Type B pancreatic cell (in vitro differentiated cells): ENCODE measurements at regions not wholly inside any gene's neighbourhood (a gene's known extent, or its start where the extent isn't known, plus 50 kb on each side); places are given as distances from the start of the nearest gene placed in this dataset.

Experiments
- DNase-seq: peaks from one replicate; pipeline ENCODE4 v3.0.0; 2021; ENCODE audit warnings: mixed read lengths; ENCODE audit not compliant: unreplicated experiment; ENCODE audit errors: extremely low spot score
- H3K27ac Mint-ChIP-seq: 2 replicates; pipeline ENCODE4 v1.8.0; 2021; ENCODE audit warnings: mild to moderate bottlenecking, mixed read lengths
- H3K27me3 Mint-ChIP-seq: 2 replicates; pipeline ENCODE4 v1.8.0; 2021; ENCODE audit warnings: mixed read lengths
- H3K36me3 Mint-ChIP-seq: 2 replicates; pipeline ENCODE4 v1.8.0; 2021; ENCODE audit warnings: mixed read lengths
- H3K4me1 Mint-ChIP-seq: one replicate; pipeline ENCODE4 v1.8.0; 2021; ENCODE audit warnings: mixed read lengths; ENCODE audit not compliant: unreplicated experiment
- H3K4me3 Mint-ChIP-seq: 2 replicates; pipeline ENCODE4 v1.8.0; 2021; ENCODE audit warnings: mild to moderate bottlenecking, mixed read lengths
- H3K9me3 Mint-ChIP-seq: 2 replicates; pipeline ENCODE4 v1.8.0; 2021; ENCODE audit warnings: mixed read lengths
- TF ChIP-seq, protein P1 (sequence below): fragments of 200-600 bp; sonication (generic); conservative IDR thresholded peaks from 2 replicates; pipeline ENCODE4 v1.5.0; 2021; ENCODE audit warnings: antibody characterized with exemption, mild to moderate bottlenecking

DNA sequence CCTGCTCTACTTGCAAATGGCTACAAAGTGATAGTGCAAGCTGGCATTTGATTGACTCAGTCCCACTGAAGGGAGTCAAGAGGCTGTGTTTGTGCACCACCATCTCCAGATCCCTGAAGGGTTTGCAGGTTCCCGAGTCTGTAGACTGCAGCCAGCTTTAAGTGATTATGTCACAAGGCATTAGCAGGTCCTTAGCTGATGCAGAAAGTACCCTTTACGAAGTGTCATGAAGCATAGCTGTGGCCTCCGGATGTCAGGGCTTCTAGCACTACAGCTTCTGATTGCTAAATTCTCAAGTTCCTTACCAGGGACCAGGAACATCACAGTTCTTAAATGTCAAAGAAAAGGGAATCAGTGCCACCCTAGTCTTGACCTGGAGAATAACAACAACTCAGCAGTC, 311.3 kb upstream of the TRPC7 start:
- no peaks in the 10 kb centered on the region for H3K4me1 Mint-ChIP-seq
- H3K36me3 Mint-ChIP-seq: no peaks in the 10 kb centered on the region
- TF ChIP-seq, protein P1, sequence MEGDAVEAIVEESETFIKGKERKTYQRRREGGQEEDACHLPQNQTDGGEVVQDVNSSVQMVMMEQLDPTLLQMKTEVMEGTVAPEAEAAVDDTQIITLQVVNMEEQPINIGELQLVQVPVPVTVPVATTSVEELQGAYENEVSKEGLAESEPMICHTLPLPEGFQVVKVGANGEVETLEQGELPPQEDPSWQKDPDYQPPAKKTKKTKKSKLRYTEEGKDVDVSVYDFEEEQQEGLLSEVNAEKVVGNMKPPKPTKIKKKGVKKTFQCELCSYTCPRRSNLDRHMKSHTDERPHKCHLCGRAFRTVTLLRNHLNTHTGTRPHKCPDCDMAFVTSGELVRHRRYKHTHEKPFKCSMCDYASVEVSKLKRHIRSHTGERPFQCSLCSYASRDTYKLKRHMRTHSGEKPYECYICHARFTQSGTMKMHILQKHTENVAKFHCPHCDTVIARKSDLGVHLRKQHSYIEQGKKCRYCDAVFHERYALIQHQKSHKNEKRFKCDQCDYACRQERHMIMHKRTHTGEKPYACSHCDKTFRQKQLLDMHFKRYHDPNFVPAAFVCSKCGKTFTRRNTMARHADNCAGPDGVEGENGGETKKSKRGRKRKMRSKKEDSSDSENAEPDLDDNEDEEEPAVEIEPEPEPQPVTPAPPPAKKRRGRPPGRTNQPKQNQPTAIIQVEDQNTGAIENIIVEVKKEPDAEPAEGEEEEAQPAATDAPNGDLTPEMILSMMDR: no peak
- no peaks in the 10 kb centered on the region for H3K27me3 Mint-ChIP-seq
- H3K27ac Mint-ChIP-seq: no peak overlapping the region
- no peak for DNase-seq
- H3K9me3 Mint-ChIP-seq: no peaks in the 10 kb centered on the region
- H3K4me3 Mint-ChIP-seq: no peak overlapping the region

DNA sequence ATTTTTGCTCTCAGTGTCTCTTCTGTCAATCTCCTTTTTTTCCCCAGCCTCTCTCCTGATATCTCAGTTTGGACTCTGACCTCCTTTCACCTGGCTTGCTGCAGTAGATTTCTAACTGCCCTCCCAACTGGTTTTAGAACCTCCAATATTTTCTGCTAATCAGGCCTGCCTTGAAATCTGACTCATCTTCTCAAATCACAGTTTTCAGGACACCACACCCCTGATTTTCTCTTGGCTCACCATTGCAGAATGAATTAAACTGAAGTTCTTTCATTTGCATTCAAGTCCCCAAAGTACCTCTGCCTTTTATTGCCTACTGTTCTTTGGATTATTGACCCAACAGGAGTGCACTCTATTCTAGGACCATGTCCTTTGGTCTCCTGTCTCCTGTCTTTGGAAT, 310.4 kb upstream of the TRPC7 start:
- TF ChIP-seq, protein P1: no peak
- DNase-seq: no peak
- Mint-ChIP-seq H3K4me1 (no peaks in the 10 kb centered on the region), H3K4me3 (no peak overlapping the region), H3K36me3 (no peaks in the 10 kb centered on the region), H3K27ac (no peak overlapping the region), H3K27me3 (no peaks in the 10 kb centered on the region), H3K9me3 (no peaks in the 10 kb centered on the region)

GRCh38 chr5:136674178-136674577, 308.8 kb upstream of the TRPC7 start:
- no peak for DNase-seq
- H3K36me3 Mint-ChIP-seq: no peaks in the 10 kb centered on the region
- H3K4me3 Mint-ChIP-seq: no peak overlapping the region
- no peaks in the 10 kb centered on the region for H3K27me3 Mint-ChIP-seq
- TF ChIP-seq, protein P1: no peak
- no peak overlapping the region for H3K27ac Mint-ChIP-seq
- no peaks in the 10 kb centered on the region for H3K4me1 Mint-ChIP-seq
- H3K9me3 Mint-ChIP-seq: no peaks in the 10 kb centered on the region

- Mint-ChIP-seq H3K27ac (no peak overlapping the region), H3K4me3 (no peak overlapping the region), H3K36me3 (no peaks in the 10 kb centered on the region), H3K9me3 (no peaks in the 10 kb centered on the region), H3K4me1 (no peaks in the 10 kb centered on the region), H3K27me3 (peaks cover 5% of the 10 kb centered on the region)
- TF ChIP-seq, protein P1: no peak
- no peak for DNase-seq
These were observed 302.4 kb upstream of the TRPC7 start for GRCh38 chr5:136667789-136668188.

DNA sequence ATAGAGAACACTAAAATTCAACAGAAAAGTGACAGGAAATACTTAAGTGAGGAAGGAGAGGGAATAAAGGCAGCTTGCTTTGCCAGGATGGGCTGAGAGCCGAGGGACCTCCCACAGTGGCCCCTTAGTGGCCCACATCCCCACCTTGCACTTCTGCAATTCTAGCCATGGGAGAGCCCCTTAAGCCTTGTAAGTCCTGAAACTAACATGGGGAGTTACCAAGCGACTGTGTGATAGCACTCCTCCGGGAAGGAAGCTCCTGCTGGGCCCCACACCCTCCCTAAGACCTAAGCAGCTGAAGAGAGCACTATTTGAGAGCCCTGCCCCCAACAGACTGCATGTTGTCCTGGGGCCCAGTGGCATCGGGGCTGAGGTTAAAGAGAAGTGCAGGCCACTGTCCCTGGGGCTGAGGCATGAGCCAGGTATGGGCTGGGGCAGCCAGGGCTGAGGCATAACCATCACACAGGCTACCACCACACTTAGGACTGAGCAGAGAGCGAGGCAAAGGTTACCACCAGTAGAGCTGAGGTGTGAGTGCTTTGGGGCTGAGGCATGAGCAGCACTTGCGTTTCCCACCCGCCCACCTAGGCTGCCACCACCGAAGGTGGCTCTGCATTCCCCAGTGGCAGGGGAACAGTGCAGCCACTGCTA, 301.8 kb upstream of the TRPC7 start:
- H3K27ac Mint-ChIP-seq: no peak overlapping the region
- no peaks in the 10 kb centered on the region for H3K36me3 Mint-ChIP-seq
- no peaks in the 10 kb centered on the region for H3K4me1 Mint-ChIP-seq
- H3K9me3 Mint-ChIP-seq: no peaks in the 10 kb centered on the region
- H3K4me3 Mint-ChIP-seq: no peak overlapping the region
- H3K27me3 Mint-ChIP-seq: peaks cover 5% of the 10 kb centered on the region
- DNase-seq: no peak
- TF ChIP-seq, protein P1: no peak

DNA sequence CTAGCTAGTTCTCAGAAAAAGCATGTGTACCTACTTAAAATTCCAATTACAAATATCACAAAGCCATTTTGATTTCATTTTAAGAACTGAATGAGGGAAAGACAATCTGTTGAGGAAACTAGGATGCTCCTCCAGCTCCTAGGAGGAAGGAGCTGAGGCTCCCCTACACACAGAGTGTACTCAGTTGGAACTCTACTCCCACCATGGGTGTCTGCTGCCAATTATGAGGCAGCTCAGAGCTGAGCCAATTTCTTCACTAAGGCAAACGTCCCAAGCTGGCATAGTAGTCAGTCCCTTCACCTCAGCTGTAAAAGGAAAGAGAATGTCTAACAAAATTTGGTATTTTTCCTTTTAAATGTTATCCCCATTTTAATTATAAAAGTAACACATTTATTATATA, 300.0 kb upstream of the TRPC7 start:
- H3K4me3 Mint-ChIP-seq: no peak overlapping the region
- DNase-seq: no peak

More for the DNA sequence above, 300.0 kb upstream of the TRPC7 start:
- TF ChIP-seq, protein P1: no peak
- Mint-ChIP-seq H3K4me1 (no peaks in the 10 kb centered on the region), H3K27me3 (peaks cover 5% of the 10 kb centered on the region), H3K36me3 (no peaks in the 10 kb centered on the region), H3K27ac (no peak overlapping the region), H3K9me3 (no peaks in the 10 kb centered on the region)
